GM18858 (cell line): ENCODE measurements at regions not wholly inside any gene's neighbourhood (a gene's known extent, or its start where the extent isn't known, plus 50 kb on each side); places are given as distances from the start of the nearest gene placed in this dataset.

ENCODE experiments used
- ATAC-seq: cut with Tn5 transposase; IDR thresholded peaks from one replicate; pipeline ENCODE4 v1.9.1; 2021; ENCODE audit not compliant: unreplicated experiment

GRCh38 chr2:188909036-188909435, 65.1 kb upstream of the COL3A1 start:
- no peak for ATAC-seq

DNA sequence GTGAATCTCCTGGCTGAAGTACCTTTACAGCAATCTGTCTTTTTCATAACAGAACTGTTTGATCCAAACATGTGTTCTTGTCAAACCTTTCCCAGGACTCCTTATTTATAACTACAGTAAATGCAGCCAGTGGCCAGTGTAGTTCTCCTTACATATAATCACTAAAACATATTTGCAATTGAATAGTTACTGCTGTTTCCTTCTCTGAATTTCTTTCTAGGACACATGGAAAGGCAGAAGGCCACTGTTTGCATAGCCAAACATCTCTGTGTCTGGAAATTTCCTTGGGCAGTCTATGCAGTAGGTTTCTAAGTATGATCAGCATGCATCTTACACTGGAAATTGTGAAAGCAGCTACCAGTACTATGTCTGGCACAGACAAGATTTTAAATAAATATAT, 57.4 kb upstream of the COL3A1 start:
- ATAC-seq, result no peak

- no peak for ATAC-seq
Measured at GRCh38 chr2:188917632-188918031, 56.5 kb upstream of the COL3A1 start.

- ATAC-seq, result peak; percentile 79
Measured at GRCh38 chr2:188919824-188920223, 54.3 kb upstream of the COL3A1 start.

DNA sequence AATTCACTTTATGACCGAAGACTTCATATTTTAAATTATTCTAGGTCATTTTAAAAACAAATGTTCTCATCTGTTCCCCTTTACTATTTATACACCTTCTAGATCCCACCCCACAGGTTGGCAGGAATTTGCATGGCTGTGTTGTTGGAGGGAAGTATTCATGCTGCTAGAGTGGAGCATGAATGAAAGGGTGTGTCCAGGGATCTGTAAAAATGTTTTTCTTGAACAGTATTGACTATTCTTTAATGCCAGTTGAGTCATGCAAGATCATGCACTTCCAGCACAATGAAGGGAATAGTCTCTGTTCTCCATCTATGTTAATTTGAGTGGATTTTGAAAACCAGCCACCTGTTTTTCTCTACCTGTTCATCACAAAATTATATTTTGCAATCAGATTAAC, 52.0 kb upstream of the COL3A1 start:
- ATAC-seq, result no peak
